Right ventricle myocardium inferior (tissue), 1 donor: ENCODE measurements at regions not wholly inside any gene's neighbourhood (a gene's known extent, or its start where the extent isn't known, plus 50 kb on each side); places are given as distances from the start of the nearest gene placed in this dataset. TPM values are rescaled to one million over a fixed set of nuclear protein-coding genes. Genes with fewer than 3 reads are reported as not detected.

Experiments
- ATAC-seq: fragments of 200-7000 bp; cut with Tn5 transposase; one replicate; pipeline ENCODE4 v1.9.1; 2020; ENCODE audit warnings: mild to moderate bottlenecking, moderate library complexity
- DNase-seq: peaks from one replicate; pipeline ENCODE4 v3.0.0; 2021; ENCODE audit errors: missing footprints
- intact Hi-C: fragments of 100-400 bp; cut with DNase I; formaldehyde crosslinking; loops from one replicate; pipeline ENCODE4 v1.11.0; 2022
- microRNA-seq: library from miRNA; unstranded; fragments of <30 nt; microRNA quantifications from one replicate; pipeline ENCODE4 v1.2.0, GENCODE V29; 2020
- donor health status: DM: no; HTN: yes; CAD: no; lungs with severe emphysema.

DNA sequence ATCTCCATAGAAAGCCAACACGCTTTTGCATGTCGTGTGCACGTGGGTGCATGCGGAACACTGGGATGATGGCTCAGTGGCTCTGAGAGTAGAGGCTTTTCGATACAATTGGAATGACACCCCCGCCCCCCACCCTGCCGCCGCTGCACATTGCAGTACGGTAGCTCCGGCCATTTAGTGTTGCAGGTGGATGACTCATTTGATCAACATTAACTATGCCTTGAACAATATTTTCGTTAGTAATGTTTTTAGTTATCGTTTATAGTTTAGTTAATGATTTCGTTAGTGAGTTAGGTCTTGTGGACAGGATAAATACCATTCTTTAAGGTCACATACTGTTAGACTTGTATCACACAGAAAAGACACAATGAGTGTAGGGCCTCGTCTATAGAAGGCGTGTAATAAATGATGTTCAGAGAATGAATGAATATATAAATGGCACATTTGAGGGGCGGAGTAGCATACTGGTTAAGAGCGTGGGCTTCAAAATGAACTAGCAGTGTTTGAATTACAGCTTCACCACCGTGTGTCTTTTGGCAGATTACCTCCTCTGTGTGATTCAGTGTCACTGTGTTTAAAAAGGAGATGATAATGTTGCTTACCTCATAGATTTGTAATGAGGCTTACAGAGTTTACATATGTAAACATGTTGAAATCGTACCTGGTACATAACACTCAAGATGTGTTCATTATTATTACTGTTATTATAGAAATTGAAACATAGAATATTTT is 67.2 kb upstream of the TENM3 start:
- ATAC-seq (no peak), DNase-seq (no peak)
- intact Hi-C loops: no loop called here

DNA sequence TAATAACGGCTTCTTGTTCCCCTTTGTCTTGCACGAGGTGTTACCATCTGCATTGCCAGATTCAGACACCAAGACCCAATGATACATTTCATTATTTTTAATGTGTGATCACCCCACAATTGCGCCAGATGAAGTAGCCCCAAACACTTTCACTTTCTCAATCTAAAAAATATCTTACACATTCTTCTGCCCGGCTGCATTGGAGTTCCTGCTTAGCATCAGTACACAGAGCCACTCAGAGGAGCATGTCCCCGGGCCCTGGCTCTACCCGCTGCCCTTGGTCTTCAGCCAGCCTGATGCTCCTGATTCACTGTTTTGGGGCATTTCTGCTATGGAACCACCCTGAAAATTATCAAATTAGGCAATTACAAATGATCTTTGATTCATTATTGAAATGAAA is 66.0 kb upstream of the TENM3 start:
- no peak for ATAC-seq
- intact Hi-C loops: no loop called here
- no peak for DNase-seq

DNA sequence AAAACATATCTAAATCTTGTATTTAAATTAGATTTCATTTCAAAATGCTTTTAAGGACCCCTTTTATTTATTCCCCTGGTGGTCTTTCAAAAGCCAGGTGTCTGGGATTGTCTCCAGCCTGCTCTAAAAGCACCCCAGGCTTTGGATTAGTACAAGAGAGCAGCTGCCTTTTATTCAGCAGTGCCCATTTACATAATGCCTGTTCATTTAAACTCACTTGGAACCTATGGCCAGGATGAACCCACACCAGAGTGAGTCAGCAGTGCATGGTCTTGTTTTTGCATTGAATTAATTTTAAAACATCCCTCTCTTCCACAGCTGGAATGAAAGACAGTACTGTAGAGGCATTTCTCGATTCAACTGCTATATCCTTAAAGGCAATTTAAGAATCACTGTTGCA is 64.1 kb upstream of the TENM3 start:
- intact Hi-C loops: no loop called here
- DNase-seq: no peak
- no peak for ATAC-seq

DNA sequence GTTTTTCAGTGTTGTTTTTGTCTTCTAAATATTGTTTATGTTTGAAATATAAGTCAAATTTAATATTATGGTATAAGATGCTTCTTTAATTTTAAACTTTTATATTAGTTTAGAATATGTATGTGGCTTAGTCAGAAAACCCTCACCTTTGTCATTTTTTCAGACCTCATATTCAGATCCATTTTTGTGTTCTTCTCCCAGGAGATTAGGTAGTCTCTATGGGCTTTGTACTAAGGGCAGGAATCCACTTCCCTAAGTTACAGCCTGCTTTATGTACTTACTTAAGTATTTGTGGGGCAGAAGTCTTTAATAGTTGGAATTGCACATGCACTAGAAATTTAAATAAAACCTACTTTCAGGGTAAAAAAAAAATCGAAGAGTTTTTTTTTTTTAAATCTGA is 63.5 kb upstream of the TENM3 start:
- intact Hi-C loops: no loop called here
- DNase-seq (no peak), ATAC-seq (no peak)

DNA sequence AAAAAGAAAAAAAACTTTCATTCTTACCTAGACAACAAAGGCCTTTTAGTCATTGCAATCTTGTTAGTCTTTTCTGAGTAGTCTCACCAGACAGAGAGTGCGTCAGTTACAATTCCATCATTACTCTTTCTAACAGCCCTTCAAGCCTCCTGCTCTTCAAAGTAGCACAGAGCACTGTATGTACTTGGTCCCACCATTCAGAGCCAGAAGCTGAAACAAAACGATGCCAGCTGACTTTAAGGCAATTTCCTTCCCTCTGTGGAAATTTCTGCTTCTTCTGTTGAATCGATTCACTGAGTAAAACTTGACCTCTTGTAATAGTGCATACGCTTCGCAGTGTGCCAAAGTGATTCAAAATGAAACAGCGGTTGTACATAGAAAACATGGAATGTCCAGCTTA is 57.7 kb upstream of the TENM3 start:
- DNase-seq (no peak), ATAC-seq (no peak)
- intact Hi-C loops: no loop called here

DNA sequence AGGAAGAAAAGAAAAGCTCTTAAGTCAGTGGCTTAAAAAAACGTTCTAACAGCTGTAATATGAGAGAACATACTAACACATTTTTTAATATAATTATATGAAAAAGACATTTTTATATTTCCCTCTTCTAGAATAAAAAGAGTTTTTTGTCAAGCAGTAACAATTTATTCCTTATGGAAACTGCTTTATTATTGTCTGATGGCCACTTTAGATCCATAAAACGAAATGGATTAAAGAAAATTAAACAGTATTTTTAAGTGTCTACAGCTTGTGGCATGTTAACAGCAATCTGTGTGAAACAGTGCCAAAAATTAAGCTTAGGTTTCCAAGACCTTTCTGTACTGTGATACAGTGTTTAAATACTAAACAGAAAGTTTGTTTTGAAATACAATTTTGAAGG is 55.5 kb upstream of the TENM3 start:
- intact Hi-C loops: no loop called here
- ATAC-seq: no peak
- no peak for DNase-seq

DNA sequence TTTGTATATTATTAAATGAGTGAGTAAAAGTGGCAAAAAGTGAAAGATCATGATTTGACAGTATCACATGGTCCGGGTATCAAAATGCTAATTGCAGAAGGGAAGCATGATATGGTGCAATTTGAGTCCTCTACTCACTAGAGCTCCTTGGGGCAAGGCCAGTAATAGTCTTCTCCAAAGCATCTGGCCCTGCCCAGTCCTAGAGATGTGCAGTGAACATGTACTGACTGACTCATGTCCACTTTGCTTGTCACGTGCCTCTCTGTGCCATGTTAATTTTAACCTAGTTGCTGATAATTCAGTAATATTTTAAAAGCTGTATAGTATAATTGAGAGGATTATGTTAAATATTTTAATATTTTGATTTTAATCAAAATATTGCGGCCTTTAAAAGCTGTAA is 54.6 kb upstream of the TENM3 start:
- ATAC-seq (no peak), DNase-seq (no peak)
- intact Hi-C loops: no loop called here

DNA sequence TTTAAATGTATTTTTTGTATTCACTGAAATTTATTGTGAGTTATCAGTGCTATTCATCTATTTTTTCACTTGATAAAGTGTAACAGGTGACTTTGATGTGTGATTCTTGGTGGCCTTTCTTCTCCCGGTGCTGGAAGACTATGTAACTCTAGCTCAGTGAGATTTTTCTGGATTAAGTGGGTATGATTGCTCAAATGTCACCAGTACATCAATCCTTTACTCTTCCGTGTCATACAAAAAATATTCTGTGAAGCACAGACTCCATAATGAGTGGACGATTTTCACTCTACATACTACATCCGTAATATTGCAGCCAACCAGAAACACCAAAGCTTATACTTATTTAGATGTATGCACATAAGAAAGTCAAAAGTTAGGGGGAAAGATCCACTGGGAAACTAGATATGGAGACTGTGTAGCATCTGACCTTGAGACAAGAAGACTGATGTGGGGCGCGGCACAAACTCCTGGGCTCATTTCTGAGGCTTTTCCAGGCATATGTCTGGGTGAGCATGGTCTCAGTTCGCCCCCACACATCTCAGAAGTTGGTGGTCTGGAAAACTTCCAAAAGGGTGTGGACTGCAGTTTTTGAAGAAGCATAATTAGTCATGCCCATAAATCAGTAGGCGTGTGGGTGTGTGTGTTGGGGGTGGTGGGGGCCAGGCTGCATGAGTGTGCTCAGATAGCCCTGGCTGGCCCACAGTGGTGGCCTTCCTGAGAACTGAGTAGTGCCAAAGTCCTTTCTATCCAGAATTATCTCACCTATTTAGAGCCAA is 53.9 kb upstream of the TENM3 start:
- intact Hi-C loops: no loop called here
- ATAC-seq (no peak), DNase-seq (no peak)

DNA sequence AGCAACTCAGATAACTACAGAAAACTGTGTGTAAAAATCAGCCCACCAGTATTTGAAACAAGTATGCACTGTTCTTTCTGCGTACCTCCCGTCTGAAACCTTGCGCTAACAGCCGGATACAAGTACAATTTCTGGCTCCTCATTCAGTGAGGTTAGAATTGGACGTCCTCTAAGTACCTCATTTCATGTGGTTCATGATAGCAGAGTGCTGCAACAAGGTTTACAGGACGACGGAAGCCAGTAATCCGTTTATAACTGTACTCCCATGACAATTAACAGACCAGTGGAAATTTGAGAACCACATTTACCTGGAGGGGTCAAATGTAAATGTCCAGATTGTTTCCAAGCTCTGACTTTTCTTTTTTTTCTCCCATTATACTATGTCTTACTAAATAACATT is 52.9 kb upstream of the TENM3 start:
- ATAC-seq (no peak), DNase-seq (no peak)
- intact Hi-C loops: no loop called here

DNA sequence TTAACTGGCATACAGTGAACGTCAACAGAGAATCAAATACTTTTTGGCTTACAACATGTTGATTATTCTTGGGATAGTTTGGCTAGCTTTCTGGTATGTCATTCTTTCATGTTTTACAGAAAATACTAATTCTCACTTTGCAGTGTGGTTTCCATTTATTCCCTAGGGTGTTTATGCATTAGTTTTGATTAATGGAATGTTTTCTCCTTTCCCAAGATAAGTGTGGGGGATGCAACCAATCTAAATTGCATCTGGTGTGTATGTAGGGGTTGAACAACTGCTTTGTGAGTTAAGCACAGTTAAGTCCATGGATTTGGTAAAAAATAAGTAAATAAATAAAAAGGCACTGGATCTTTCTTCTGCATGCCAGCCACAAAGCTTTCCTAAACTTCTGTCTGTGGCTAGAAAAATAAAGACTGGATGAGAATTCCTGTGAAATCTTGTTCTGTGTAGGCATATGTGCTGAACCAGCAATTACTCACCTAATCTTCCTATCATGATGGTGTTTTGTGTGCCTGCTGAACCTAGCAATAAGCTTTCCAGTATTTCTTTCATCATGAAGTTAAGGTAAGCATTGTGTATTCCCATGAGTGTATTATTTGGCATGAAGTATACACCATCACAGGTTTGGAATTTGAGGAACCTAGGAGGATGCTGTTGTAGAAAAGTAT is 50.6 kb upstream of the TENM3 start:
- ATAC-seq (no peak), DNase-seq (no peak)
- intact Hi-C loops: no loop called here

DNA sequence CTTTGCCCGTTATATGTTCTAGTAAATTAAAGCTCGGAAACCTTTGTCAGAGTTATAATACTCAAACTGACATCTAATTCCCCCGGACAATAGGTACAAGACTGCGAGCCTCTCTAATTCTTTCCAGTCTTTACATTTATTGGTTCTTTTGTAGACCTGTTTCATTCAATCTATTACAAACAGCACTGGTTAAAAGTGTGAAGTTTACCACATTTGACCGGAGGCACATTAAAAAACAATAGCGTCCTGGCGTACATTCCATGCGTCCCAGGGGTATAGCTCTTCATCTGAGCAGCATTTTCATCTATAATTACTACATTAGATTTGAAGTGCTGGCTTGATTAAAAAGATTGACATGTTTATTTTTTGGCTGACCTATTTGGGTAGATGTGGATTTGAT is 49.9 kb upstream of the TENM3 start:
- intact Hi-C loops: no loop called here

More for the DNA sequence above, 49.9 kb upstream of the TENM3 start:
- DNase-seq (no peak), ATAC-seq (no peak)

Small RNA genes in the stretch of these regions (microRNA-seq; reads per million reads assigned to microRNA genes)
- gene MIR1305: not detected
